Esophagus squamous epithelium (tissue), 4 donors: ENCODE measurements at regions not wholly inside any gene's neighbourhood (a gene's known extent, or its start where the extent isn't known, plus 50 kb on each side); places are given as distances from the start of the nearest gene placed in this dataset.

Source experiments
- CTCF ChIP-seq, 6 experiments: fragments of 450-650 bp in 4 of 6; fragments of 200-600 bp in 2 of 6; sonication (generic) in 2 of 6; IDR thresholded peaks; one replicate each; pipeline ENCODE4 v1.5.1; 2016 to 2019; ENCODE audit warnings: antibody characterized with exemption in 6 of 6, mild to moderate bottlenecking in 4 of 6, moderate library complexity in 4 of 6
- POLR2A ChIP-seq, 4 donors: fragments of 450-650 bp; IDR thresholded peaks; one replicate each; pipeline ENCODE4 v1.6.1; 2017; ENCODE audit warnings: antibody characterized with exemption in 4 of 4, mild to moderate bottlenecking in 4 of 4, moderate library complexity in 3 of 4

GRCh38 chr1:22319608-22320007, 132.0 kb upstream of the ZBTB40 start:
- TF ChIP-seq POLR2A (IDR thresholded peaks at IDR 0.05) (no peak), CTCF (IDR thresholded peaks at IDR 0.05) (no peak)
